H1 (cell line): ENCODE measurements at regions not wholly inside any gene's neighbourhood (a gene's known extent, or its start where the extent isn't known, plus 50 kb on each side); places are given as distances from the start of the nearest gene placed in this dataset.

Source experiments
- ATF2 ChIP-seq: IDR thresholded peaks from 2 replicates; pipeline ENCODE4 v1.6.1; 2012; ENCODE audit warnings: low read length, inconsistent platforms
- BCL11A ChIP-seq, 2 experiments: IDR thresholded peaks; one replicate each; pipeline ENCODE4 v1.6.1; 2011; ENCODE audit warnings: low read depth in 2 of 2, low read length in 2 of 2, mild to moderate bottlenecking in 2 of 2
- GABPA ChIP-seq: IDR thresholded peaks from 2 replicates; pipeline ENCODE4 v1.6.1; 2011; ENCODE audit warnings: mild to moderate bottlenecking, low read length, moderate library complexity, borderline replicate concordance; ENCODE audit not compliant: insufficient read depth
- GTF2F1 ChIP-seq: IDR thresholded peaks from 2 replicates; pipeline ENCODE4 v1.6.1; 2012; ENCODE audit warnings: low read depth, low read length, improper control_type of control experiment, borderline replicate concordance
- HDAC6 ChIP-seq: IDR thresholded peaks from one replicate; pipeline ENCODE4 v1.7.1; 2012; ENCODE audit warnings: low read depth, mild to moderate bottlenecking, inconsistent platforms, low read length, moderate library complexity
- YY1 ChIP-seq: IDR thresholded peaks from 2 replicates; pipeline ENCODE4 v1.6.1; 2011; ENCODE audit warnings: low read depth, mild to moderate bottlenecking, low read length

GRCh38 chr2:43038034-43038695 is 188.2 kb downstream of the ZFP36L2 start (continued):
- TF ChIP-seq ATF2 (no peak), YY1 (no peak), HDAC6 (no peak), GABPA (no peak), GTF2F1 (no peak), BCL11A (IDR thresholded peaks at IDR 0.05; ENCODE audit: low read depth in 2 of 2, low read length in 2 of 2) (no peak)
